GM23338 (cell line): ENCODE measurements at regions not wholly inside any gene's neighbourhood (a gene's known extent, or its start where the extent isn't known, plus 50 kb on each side); places are given as distances from the start of the nearest gene placed in this dataset.

Experiments
- ATAC-seq: fragments of 200-7000 bp; cut with Tn5 transposase; 3 replicates; pipeline ENCODE4 v1.9.1; 2020
- DNase-seq: peaks from one replicate; pipeline ENCODE4 v3.0.0-alpha.2; 2015; ENCODE audit warnings: low spot score
- H2AFZ ChIP-seq: fragments of 200-600 bp; sonication (generic); 2 replicates; pipeline ENCODE4 v1.8.0; 2016; ENCODE audit warnings: antibody characterized with exemption, mild to moderate bottlenecking, moderate library complexity
- H3F3A ChIP-seq: fragments of 200-600 bp; sonication (generic); replicated peaks from 2 replicates; pipeline ENCODE4 v1.8.0; 2017; ENCODE audit warnings: antibody characterized with exemption, mixed run types, low read depth
- H3K27ac ChIP-seq: fragments of 200-600 bp; sonication (generic); 2 replicates; pipeline ENCODE4 v1.6.1; 2016; ENCODE audit warnings: low read depth
- H3K27me3 ChIP-seq: fragments of 200-600 bp; sonication (generic); 2 replicates; pipeline ENCODE4 v1.8.0; 2016; ENCODE audit warnings: mild to moderate bottlenecking, mixed run types, moderate library complexity; ENCODE audit not compliant: insufficient read depth
- H3K36me3 ChIP-seq: fragments of 200-600 bp; sonication (generic); 2 replicates; pipeline ENCODE4 v1.8.0; 2016; ENCODE audit warnings: mild to moderate bottlenecking; ENCODE audit not compliant: insufficient read depth
- H3K4me1 ChIP-seq: fragments of 200-600 bp; sonication (generic); 2 replicates; pipeline ENCODE4 v1.8.0; 2016; ENCODE audit warnings: mild to moderate bottlenecking, moderate library complexity; ENCODE audit not compliant: insufficient read depth
- H3K4me2 ChIP-seq: fragments of 200-600 bp; sonication (generic); 2 replicates; pipeline ENCODE4 v1.7.1; 2017; ENCODE audit warnings: mixed run types
- H3K4me3 ChIP-seq: fragments of 200-600 bp; sonication (generic); 2 replicates; pipeline ENCODE4 v1.6.1; 2016; ENCODE audit warnings: mixed run types
- H3K79me2 ChIP-seq: fragments of 200-600 bp; sonication (generic); replicated peaks from 2 replicates; pipeline ENCODE4 v1.8.0; 2017; ENCODE audit warnings: mild to moderate bottlenecking; ENCODE audit not compliant: insufficient read depth
- H3K9me2 ChIP-seq: fragments of 200-600 bp; sonication (generic); 2 replicates; pipeline ENCODE4 v1.8.0; 2017; ENCODE audit not compliant: insufficient read depth
- H4K20me1 ChIP-seq: fragments of 200-600 bp; sonication (generic); replicated peaks from 2 replicates; pipeline ENCODE4 v1.8.0; 2017; ENCODE audit warnings: mild to moderate bottlenecking; ENCODE audit not compliant: insufficient read depth
- H3K27ac Mint-ChIP-seq: 2 replicates; pipeline ENCODE4 v1.8.0; 2020; ENCODE audit warnings: inconsistent platforms, mild to moderate bottlenecking, moderate library complexity, mixed read lengths
- H3K27me3 Mint-ChIP-seq: 3 replicates; pipeline ENCODE4 v1.8.0; 2022; ENCODE audit warnings: low read depth, mild to moderate bottlenecking, moderate library complexity, mixed read lengths, inconsistent platforms; ENCODE audit not compliant: insufficient read depth, poor library complexity
- H3K36me3 Mint-ChIP-seq: 3 replicates; pipeline ENCODE4 v1.8.0; 2021; ENCODE audit warnings: low read depth, mild to moderate bottlenecking, inconsistent platforms, moderate library complexity, mixed read lengths
- H3K4me1 Mint-ChIP-seq: 3 replicates; pipeline ENCODE4 v1.8.0; 2020; ENCODE audit warnings: mild to moderate bottlenecking, inconsistent platforms, mixed read lengths
- H3K4me3 Mint-ChIP-seq: 3 replicates; pipeline ENCODE4 v1.8.0; 2021; ENCODE audit warnings: moderate library complexity, mild to moderate bottlenecking, inconsistent platforms, mixed read lengths
- H3K9me3 Mint-ChIP-seq: 3 replicates; pipeline ENCODE4 v1.8.0; 2020; ENCODE audit warnings: moderate library complexity, mild to moderate bottlenecking, inconsistent platforms, mixed read lengths
- EZH2 ChIP-seq: fragments of 200-600 bp; sonication (generic); IDR thresholded peaks from one replicate; pipeline ENCODE4 v1.8.0; 2017; ENCODE audit warnings: antibody characterized with exemption, mild to moderate bottlenecking, low read depth; ENCODE audit not compliant: unreplicated experiment
- EZH2phosphoT487 ChIP-seq: fragments of 200-600 bp; sonication (generic); IDR thresholded peaks from one replicate; pipeline ENCODE4 v1.8.1; 2018; ENCODE audit warnings: antibody characterized with exemption; ENCODE audit not compliant: unreplicated experiment
- JUNB ChIP-seq: IDR thresholded peaks from one replicate; pipeline ENCODE4 v1.6.1; 2016; ENCODE audit warnings: antibody characterized with exemption; ENCODE audit not compliant: unreplicated experiment
- NANOG ChIP-seq: IDR thresholded peaks from 2 replicates; pipeline ENCODE4 v1.6.1; 2016; ENCODE audit warnings: antibody characterized with exemption, borderline replicate concordance
- POLR2AphosphoS5 ChIP-seq: IDR thresholded peaks from 2 replicates; pipeline ENCODE4 v1.6.1; 2016; ENCODE audit warnings: antibody characterized with exemption, low read depth
- STAT1 ChIP-seq: IDR thresholded peaks from one replicate; pipeline ENCODE4 v1.6.1; 2016; ENCODE audit warnings: antibody characterized with exemption; ENCODE audit not compliant: unreplicated experiment
- ZNF331 ChIP-seq: fragments of 250-450 bp; sonication (Bioruptor Pico); IDR thresholded peaks from 2 replicates; pipeline ENCODE4 v1.5.0; 2020; ENCODE audit warnings: low read depth, mild to moderate bottlenecking, moderate library complexity
- TF ChIP-seq, protein P1 (sequence below), 2 experiments: fragments of 200-600 bp in 1 of 2; sonication (generic) in 1 of 2; conservative IDR thresholded peaks; 2 replicates each; pipeline versions ENCODE4 v1.5.1 to v1.6.1; 2016 to 2017; ENCODE audit warnings: antibody characterized with exemption in 2 of 2, low read depth in 2 of 2, mild to moderate bottlenecking in 2 of 2, moderate library complexity in 1 of 2
- TF ChIP-seq, protein P2 (sequence below): fragments of 250-450 bp; sonication (Bioruptor Pico); IDR thresholded peaks from 2 replicates; pipeline ENCODE4 v1.5.0; 2020; ENCODE audit warnings: mild to moderate bottlenecking, moderate library complexity
- TF ChIP-seq, protein P3 (sequence below): IDR thresholded peaks from 2 replicates; pipeline ENCODE4 v1.6.1; 2016; ENCODE audit warnings: antibody characterized with exemption

DNA sequence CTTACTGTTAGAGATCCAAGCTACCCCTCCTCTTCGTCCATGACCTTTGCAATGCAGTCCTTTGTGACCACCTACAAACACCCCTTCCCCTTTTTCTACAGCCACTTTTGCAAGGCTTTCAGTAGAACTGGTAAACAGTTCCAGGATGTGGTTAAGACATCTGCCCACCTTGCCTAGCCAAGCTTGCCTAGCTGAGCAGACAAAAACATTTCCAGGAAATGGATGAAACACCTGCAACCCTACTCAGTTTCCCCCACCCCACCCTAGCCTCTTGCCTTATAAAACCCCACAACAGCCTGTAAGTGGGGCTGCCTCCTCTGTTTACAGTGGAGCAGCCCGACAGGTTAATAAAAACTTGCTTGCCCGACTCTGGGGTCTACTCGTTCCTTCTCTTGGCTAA, 133.8 kb downstream of the ZC4H2 start:
- Histone ChIP-seq H3K36me3 (no peaks in the 10 kb centered on the region), H3K4me3 (no peak overlapping the region), H3K27ac (no peak overlapping the region), H2AFZ (no peak overlapping the region), H3K27me3 (no peaks in the 10 kb centered on the region), H3K4me1 (no peaks in the 10 kb centered on the region), H3K4me2 (no peak overlapping the region), H4K20me1 (no peaks in the 10 kb centered on the region), H3K9me2 (no peaks in the 10 kb centered on the region), H3F3A (no peaks in the 10 kb centered on the region), H3K79me2 (no peaks in the 10 kb centered on the region)
- TF ChIP-seq, protein P1, sequence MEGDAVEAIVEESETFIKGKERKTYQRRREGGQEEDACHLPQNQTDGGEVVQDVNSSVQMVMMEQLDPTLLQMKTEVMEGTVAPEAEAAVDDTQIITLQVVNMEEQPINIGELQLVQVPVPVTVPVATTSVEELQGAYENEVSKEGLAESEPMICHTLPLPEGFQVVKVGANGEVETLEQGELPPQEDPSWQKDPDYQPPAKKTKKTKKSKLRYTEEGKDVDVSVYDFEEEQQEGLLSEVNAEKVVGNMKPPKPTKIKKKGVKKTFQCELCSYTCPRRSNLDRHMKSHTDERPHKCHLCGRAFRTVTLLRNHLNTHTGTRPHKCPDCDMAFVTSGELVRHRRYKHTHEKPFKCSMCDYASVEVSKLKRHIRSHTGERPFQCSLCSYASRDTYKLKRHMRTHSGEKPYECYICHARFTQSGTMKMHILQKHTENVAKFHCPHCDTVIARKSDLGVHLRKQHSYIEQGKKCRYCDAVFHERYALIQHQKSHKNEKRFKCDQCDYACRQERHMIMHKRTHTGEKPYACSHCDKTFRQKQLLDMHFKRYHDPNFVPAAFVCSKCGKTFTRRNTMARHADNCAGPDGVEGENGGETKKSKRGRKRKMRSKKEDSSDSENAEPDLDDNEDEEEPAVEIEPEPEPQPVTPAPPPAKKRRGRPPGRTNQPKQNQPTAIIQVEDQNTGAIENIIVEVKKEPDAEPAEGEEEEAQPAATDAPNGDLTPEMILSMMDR (conservative IDR thresholded peaks at IDR 0.05; ENCODE audit: low read depth in 2 of 2): no peak
- TF ChIP-seq EZH2 (no peak), EZH2phosphoT487 (no peak), ZNF331 (CRISPR knock-in tag) (no peak), STAT1 (no peak)
- Mint-ChIP-seq H3K4me1 (no peaks in the 10 kb centered on the region), H3K27ac (no peak overlapping the region), H3K4me3 (no peak overlapping the region), H3K9me3 (peaks cover 7% of the 10 kb centered on the region), H3K27me3 (no peaks in the 10 kb centered on the region), H3K36me3 (no peaks in the 10 kb centered on the region)
- DNase-seq: no peak
- no peak for ATAC-seq

DNA sequence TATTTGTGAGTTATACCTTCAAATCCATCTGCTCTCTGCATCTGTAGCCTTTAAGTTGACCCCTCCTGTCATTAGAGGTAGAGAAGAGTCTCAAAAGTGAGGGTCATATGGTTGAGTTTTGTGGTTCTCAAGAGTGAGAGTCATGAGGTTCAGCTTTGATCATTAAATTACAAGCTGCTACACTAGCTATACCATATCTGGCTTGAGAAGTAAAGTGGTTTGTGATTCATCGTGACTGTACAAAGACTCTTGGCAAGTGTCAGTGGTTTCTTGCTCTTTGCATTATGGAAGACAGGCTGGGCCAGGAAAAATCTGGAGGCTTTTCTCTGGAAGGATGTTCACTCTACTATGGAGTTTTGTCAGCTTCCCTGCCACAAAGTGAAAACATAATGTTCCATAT, 170.6 kb downstream of the ZC4H2 start:
- H3K27me3 ChIP-seq: no peaks in the 10 kb centered on the region
- H4K20me1 ChIP-seq: no peaks in the 10 kb centered on the region
- H3K79me2 ChIP-seq: no peaks in the 10 kb centered on the region
- H3K4me1 ChIP-seq: no peaks in the 10 kb centered on the region
- no peak overlapping the region for H3K4me2 ChIP-seq
- Mint-ChIP-seq H3K27me3 (no peaks in the 10 kb centered on the region), H3K9me3 (peaks cover 4% of the 10 kb centered on the region), H3K36me3 (peaks cover 3% of the 10 kb centered on the region; the same call in 2 of the 3 replicates), H3K4me1 (no peaks in the 10 kb centered on the region), H3K4me3 (no peak overlapping the region), H3K27ac (no peak overlapping the region)
- H2AFZ ChIP-seq: no peak overlapping the region
- no peak for ATAC-seq
- no peaks in the 10 kb centered on the region for H3K36me3 ChIP-seq
- no peaks in the 10 kb centered on the region for H3K9me2 ChIP-seq
- no peak overlapping the region for H3K27ac ChIP-seq
- no peak overlapping the region for H3K4me3 ChIP-seq
- H3F3A ChIP-seq: no peaks in the 10 kb centered on the region
- no peak for DNase-seq
- TF ChIP-seq, protein P2, sequence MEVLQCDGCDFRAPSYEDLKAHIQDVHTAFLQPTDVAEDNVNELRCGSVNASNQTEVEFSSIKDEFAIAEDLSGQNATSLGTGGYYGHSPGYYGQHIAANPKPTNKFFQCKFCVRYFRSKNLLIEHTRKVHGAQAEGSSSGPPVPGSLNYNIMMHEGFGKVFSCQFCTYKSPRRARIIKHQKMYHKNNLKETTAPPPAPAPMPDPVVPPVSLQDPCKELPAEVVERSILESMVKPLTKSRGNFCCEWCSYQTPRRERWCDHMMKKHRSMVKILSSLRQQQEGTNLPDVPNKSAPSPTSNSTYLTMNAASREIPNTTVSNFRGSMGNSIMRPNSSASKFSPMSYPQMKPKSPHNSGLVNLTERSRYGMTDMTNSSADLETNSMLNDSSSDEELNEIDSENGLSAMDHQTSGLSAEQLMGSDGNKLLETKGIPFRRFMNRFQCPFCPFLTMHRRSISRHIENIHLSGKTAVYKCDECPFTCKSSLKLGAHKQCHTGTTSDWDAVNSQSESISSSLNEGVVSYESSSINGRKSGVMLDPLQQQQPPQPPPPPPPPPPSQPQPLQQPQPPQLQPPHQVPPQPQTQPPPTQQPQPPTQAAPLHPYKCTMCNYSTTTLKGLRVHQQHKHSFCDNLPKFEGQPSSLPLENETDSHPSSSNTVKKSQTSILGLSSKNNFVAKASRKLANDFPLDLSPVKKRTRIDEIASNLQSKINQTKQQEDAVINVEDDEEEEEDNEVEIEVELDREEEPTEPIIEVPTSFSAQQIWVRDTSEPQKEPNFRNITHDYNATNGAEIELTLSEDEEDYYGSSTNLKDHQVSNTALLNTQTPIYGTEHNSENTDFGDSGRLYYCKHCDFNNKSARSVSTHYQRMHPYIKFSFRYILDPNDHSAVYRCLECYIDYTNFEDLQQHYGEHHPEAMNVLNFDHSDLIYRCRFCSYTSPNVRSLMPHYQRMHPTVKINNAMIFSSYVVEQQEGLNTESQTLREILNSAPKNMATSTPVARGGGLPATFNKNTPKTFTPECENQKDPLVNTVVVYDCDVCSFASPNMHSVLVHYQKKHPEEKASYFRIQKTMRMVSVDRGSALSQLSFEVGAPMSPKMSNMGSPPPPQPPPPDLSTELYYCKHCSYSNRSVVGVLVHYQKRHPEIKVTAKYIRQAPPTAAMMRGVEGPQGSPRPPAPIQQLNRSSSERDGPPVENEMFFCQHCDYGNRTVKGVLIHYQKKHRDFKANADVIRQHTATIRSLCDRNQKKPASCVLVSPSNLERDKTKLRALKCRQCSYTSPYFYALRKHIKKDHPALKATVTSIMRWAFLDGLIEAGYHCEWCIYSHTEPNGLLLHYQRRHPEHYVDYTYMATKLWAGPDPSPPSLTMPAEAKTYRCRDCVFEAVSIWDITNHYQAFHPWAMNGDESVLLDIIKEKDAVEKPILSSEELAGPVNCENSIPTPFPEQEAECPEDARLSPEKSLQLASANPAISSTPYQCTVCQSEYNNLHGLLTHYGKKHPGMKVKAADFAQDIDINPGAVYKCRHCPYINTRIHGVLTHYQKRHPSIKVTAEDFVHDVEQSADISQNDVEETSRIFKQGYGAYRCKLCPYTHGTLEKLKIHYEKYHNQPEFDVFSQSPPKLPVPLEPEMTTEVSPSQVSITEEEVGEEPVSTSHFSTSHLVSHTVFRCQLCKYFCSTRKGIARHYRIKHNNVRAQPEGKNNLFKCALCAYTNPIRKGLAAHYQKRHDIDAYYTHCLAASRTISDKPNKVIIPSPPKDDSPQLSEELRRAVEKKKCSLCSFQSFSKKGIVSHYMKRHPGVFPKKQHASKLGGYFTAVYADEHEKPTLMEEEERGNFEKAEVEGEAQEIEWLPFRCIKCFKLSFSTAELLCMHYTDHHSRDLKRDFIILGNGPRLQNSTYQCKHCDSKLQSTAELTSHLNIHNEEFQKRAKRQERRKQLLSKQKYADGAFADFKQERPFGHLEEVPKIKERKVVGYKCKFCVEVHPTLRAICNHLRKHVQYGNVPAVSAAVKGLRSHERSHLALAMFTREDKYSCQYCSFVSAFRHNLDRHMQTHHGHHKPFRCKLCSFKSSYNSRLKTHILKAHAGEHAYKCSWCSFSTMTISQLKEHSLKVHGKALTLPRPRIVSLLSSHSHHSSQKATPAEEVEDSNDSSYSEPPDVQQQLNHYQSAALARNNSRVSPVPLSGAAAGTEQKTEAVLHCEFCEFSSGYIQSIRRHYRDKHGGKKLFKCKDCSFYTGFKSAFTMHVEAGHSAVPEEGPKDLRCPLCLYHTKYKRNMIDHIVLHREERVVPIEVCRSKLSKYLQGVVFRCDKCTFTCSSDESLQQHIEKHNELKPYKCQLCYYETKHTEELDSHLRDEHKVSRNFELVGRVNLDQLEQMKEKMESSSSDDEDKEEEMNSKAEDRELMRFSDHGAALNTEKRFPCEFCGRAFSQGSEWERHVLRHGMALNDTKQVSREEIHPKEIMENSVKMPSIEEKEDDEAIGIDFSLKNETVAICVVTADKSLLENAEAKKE (CRISPR knock-in tag): no peak
- TF ChIP-seq, protein P3, sequence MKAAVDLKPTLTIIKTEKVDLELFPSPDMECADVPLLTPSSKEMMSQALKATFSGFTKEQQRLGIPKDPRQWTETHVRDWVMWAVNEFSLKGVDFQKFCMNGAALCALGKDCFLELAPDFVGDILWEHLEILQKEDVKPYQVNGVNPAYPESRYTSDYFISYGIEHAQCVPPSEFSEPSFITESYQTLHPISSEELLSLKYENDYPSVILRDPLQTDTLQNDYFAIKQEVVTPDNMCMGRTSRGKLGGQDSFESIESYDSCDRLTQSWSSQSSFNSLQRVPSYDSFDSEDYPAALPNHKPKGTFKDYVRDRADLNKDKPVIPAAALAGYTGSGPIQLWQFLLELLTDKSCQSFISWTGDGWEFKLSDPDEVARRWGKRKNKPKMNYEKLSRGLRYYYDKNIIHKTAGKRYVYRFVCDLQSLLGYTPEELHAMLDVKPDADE: no peak
- TF ChIP-seq EZH2 (no peak), EZH2phosphoT487 (no peak), JUNB (no peak), STAT1 (no peak), ZNF331 (CRISPR knock-in tag) (no peak), NANOG (no peak), POLR2AphosphoS5 (no peak)
- TF ChIP-seq, protein P1 (conservative IDR thresholded peaks at IDR 0.05; ENCODE audit: low read depth in 2 of 2): no peak
